A549 (cell line): ENCODE measurements at regions not wholly inside any gene's neighbourhood (a gene's known extent, or its start where the extent isn't known, plus 50 kb on each side); places are given as distances from the start of the nearest gene placed in this dataset.
A peak's percentile ranks its signal among the peaks of the same experiment; 100 is the strongest.

ENCODE experiments used
- ATAC-seq, 2 experiments: fragments of 200-7000 bp in 1 of 2; fragments of >200 bp in 1 of 2; cut with Nextera tagmentation in 1 of 2; cut with Tn5 transposase in 1 of 2; 3 replicates each; pipeline versions ENCODE4 v1.8.0 to v1.9.1; 2018 to 2020; ENCODE audit warnings: mild to moderate bottlenecking in 1 of 2, moderate library complexity in 1 of 2
- CTCF ChIA-PET: fragments of 300-600 bp; sonication (Branson Sonifier 250); formaldehyde crosslinking; extraction: SDS; loops from one replicate; lab custom pipeline; 2021; ENCODE audit warnings: antibody characterized with exemption, inconsistent platforms; lab: Yijun Ruan, JAX
- POLR2A ChIA-PET: fragments of 350-600 bp; formaldehyde crosslinking; extraction: SDS; loops from one replicate; lab custom pipeline; 2021; ENCODE audit warnings: antibody characterized with exemption, inconsistent platforms; lab: Yijun Ruan, JAX
- DNase-seq, 2 experiments: peaks; one replicate each; pipeline versions ENCODE4 v3.0.0 to v3.0.0-alpha.2; 2011 to 2016; ENCODE audit warnings: low read depth in 1 of 2, low spot score in 1 of 2
- FAIRE-seq: peaks from 2 replicates; lab custom pipeline; 2011; peaks lifted over from hg19 to GRCh38; lab: Jason Lieb, UNC
- H3K27ac ChIP-seq, 2 experiments: fragments of >200 bp; sonication (Bioruptor Twin); formaldehyde crosslinking; 3 replicates each; pipeline ENCODE4 v1.5.1; 2016 to 2017
- H3K4me1 ChIP-seq: fragments of >200 bp; sonication (Bioruptor Twin); formaldehyde crosslinking; 3 replicates; pipeline ENCODE4 v1.6.1; 2016
- H3K4me2 ChIP-seq: fragments of >200 bp; sonication (Bioruptor Twin); formaldehyde crosslinking; 3 replicates; pipeline ENCODE4 v1.6.1; 2016
- H3K4me3 ChIP-seq: fragments of >200 bp; sonication (Bioruptor Twin); formaldehyde crosslinking; 3 replicates; pipeline ENCODE4 v1.5.1; 2016
- H3K9me3 ChIP-seq: fragments of >200 bp; sonication (Bioruptor Twin); formaldehyde crosslinking; 3 replicates; pipeline ENCODE4 v1.6.1; 2016
- EHF ChIP-seq: fragments of 250-450 bp; sonication (Bioruptor Pico); IDR thresholded peaks from 2 replicates; pipeline ENCODE4 v1.5.0; 2020; ENCODE audit warnings: mild to moderate bottlenecking
- ESRRA ChIP-seq: fragments of 150-350 bp; IDR thresholded peaks from 2 replicates; pipeline ENCODE4 v1.6.1; 2014; ENCODE audit warnings: mild to moderate bottlenecking, low read length, borderline replicate concordance
- FOXS1 ChIP-seq: fragments of 250-450 bp; sonication (Bioruptor Pico); IDR thresholded peaks from 2 replicates; pipeline ENCODE4 v1.5.0; 2020; ENCODE audit warnings: mild to moderate bottlenecking, moderate library complexity
- GATA3 ChIP-seq: IDR thresholded peaks from 2 replicates; pipeline ENCODE4 v1.6.1; 2012; ENCODE audit warnings: borderline replicate concordance
- HDAC2 ChIP-seq: fragments of 200-600 bp; sonication (generic); IDR thresholded peaks from 2 replicates; pipeline ENCODE4 v1.6.1; 2016
- HEYL ChIP-seq: fragments of 250-450 bp; sonication (Bioruptor Pico); IDR thresholded peaks from 2 replicates; pipeline ENCODE4 v1.8.0; 2021; ENCODE audit warnings: mild to moderate bottlenecking, moderate library complexity
- KDM5A ChIP-seq: fragments of 200-600 bp; sonication (generic); IDR thresholded peaks from 2 replicates; pipeline ENCODE4 v1.6.1; 2016; ENCODE audit warnings: antibody characterized with exemption, mild to moderate bottlenecking
- MAFK ChIP-seq: fragments of 450-650 bp; IDR thresholded peaks from 2 replicates; pipeline ENCODE4 v1.6.1; 2014; ENCODE audit not compliant: partially characterized antibody
- MAZ ChIP-seq: fragments of 150-350 bp; IDR thresholded peaks from 2 replicates; pipeline ENCODE4 v1.6.1; 2014; ENCODE audit warnings: antibody characterized with exemption, low read depth, low read length, borderline replicate concordance
- NR3C1 ChIP-seq: fragments of >200 bp; sonication (Bioruptor Twin); formaldehyde crosslinking; IDR thresholded peaks from 3 replicates; pipeline ENCODE4 v1.6.1; 2017
- POLR2A ChIP-seq: IDR thresholded peaks from 2 replicates; pipeline ENCODE4 v1.6.1; 2012; ENCODE audit warnings: mild to moderate bottlenecking, low read length
- POLR2AphosphoS2 ChIP-seq: conservative IDR thresholded peaks from 2 replicates; pipeline ENCODE4 v1.6.1; 2012; ENCODE audit warnings: low read length, improper control_type of control experiment, inconsistent platforms
- RFX5 ChIP-seq: fragments of 450-650 bp; IDR thresholded peaks from 2 replicates; pipeline ENCODE4 v1.7.1; 2014; ENCODE audit warnings: antibody characterized with exemption, mild to moderate bottlenecking, moderate library complexity
- RNF2 ChIP-seq: fragments of 200-600 bp; sonication (generic); IDR thresholded peaks from 2 replicates; pipeline ENCODE4 v1.6.1; 2016; ENCODE audit warnings: low read depth, mild to moderate bottlenecking, antibody characterized with exemption, moderate library complexity, borderline replicate concordance
- ZC3H11A ChIP-seq: fragments of 450-650 bp; IDR thresholded peaks from 2 replicates; pipeline ENCODE4 v1.6.1; 2014; ENCODE audit warnings: antibody characterized with exemption, mild to moderate bottlenecking
- ZFP36 ChIP-seq: fragments of 450-650 bp; IDR thresholded peaks from 2 replicates; pipeline ENCODE4 v1.6.1; 2014; ENCODE audit warnings: borderline replicate concordance; ENCODE audit not compliant: partially characterized antibody
- WGBS: methylation state at CpG from one replicate; pipeline ENCODE4 v1.1.6; 2017; ENCODE audit errors: missing lambda C conversion rate; 5-methylcytosine and 5-hydroxymethylcytosine counted together
- TF ChIP-seq, protein P1 (sequence below): IDR thresholded peaks from 2 replicates; pipeline ENCODE4 v1.6.1; 2012; ENCODE audit warnings: low read depth, borderline replicate concordance
- TF ChIP-seq, protein P2 (sequence below): IDR thresholded peaks from 2 replicates; pipeline ENCODE4 v1.6.1; 2012
- TF ChIP-seq, protein P3 (sequence below): fragments of >200 bp; sonication (Bioruptor Twin); formaldehyde crosslinking; IDR thresholded peaks from 3 replicates; pipeline ENCODE4 v1.5.1; 2016
- TF ChIP-seq, protein P4 (sequence below): fragments of 250-450 bp; sonication (Bioruptor Pico); IDR thresholded peaks from 2 replicates; pipeline ENCODE4 v1.5.0; 2020; ENCODE audit warnings: low read depth, mild to moderate bottlenecking, moderate library complexity
- TF ChIP-seq, protein P5 (sequence below): fragments of >200 bp; sonication (Bioruptor Twin); formaldehyde crosslinking; IDR thresholded peaks from 2 replicates; pipeline ENCODE4 v1.6.1; 2016

DNA sequence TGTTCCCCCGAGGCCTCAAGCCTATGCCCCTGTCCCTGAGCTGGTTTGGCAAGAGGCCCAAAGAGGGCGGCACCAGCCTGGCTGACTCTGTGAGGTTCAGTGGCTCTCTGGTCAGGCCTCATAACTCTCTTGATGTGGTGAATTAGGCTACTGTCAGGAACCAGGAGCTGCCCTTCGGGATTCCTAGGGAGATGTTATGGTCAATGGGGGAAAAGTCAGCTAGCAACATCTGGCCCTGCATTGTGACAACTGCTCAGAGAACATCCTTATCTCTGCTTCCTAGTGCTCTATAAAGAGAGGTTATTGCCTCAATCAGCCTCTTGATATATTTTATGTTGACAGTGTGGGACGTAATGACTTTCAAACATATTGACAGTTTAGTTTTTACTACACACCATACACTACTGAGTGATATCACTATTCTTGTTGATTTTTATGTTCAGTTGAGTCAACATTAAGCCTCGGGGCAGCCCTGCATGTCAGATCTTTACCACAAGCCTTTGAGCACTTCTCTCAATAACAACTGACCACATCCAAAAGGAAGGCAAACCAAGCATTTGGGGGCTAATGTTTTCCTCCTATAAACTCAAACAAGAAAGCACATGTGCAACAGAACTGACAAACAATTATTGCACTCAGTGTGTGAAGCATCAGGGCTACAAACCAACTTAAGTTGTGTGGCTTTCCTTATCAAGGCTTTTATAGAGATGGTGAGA is 448.3 kb upstream of the SLC14A2 start:
- CTCF ChIA-PET: no interaction called here
- Histone ChIP-seq H3K9me3 (no peaks in the 10 kb centered on the region), H3K4me3 (no peak overlapping the region)
- ATAC-seq: peak; percentile 48 to 57; a peak in 5 of 6 replicates
- WGBS: 27% methylated on average over 4 of the region's 5 CpGs
- TF ChIP-seq, protein P1, sequence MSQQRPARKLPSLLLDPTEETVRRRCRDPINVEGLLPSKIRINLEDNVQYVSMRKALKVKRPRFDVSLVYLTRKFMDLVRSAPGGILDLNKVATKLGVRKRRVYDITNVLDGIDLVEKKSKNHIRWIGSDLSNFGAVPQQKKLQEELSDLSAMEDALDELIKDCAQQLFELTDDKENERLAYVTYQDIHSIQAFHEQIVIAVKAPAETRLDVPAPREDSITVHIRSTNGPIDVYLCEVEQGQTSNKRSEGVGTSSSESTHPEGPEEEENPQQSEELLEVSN: no peak
- TF ChIP-seq, protein P2, sequence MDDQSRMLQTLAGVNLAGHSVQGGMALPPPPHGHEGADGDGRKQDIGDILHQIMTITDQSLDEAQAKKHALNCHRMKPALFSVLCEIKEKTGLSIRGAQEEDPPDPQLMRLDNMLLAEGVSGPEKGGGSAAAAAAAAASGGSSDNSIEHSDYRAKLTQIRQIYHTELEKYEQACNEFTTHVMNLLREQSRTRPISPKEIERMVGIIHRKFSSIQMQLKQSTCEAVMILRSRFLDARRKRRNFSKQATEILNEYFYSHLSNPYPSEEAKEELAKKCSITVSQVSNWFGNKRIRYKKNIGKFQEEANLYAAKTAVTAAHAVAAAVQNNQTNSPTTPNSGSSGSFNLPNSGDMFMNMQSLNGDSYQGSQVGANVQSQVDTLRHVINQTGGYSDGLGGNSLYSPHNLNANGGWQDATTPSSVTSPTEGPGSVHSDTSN: no peak
- TF ChIP-seq, protein P3, sequence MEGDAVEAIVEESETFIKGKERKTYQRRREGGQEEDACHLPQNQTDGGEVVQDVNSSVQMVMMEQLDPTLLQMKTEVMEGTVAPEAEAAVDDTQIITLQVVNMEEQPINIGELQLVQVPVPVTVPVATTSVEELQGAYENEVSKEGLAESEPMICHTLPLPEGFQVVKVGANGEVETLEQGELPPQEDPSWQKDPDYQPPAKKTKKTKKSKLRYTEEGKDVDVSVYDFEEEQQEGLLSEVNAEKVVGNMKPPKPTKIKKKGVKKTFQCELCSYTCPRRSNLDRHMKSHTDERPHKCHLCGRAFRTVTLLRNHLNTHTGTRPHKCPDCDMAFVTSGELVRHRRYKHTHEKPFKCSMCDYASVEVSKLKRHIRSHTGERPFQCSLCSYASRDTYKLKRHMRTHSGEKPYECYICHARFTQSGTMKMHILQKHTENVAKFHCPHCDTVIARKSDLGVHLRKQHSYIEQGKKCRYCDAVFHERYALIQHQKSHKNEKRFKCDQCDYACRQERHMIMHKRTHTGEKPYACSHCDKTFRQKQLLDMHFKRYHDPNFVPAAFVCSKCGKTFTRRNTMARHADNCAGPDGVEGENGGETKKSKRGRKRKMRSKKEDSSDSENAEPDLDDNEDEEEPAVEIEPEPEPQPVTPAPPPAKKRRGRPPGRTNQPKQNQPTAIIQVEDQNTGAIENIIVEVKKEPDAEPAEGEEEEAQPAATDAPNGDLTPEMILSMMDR: no peak
- TF ChIP-seq POLR2A (no peak), MAZ (no peak), POLR2AphosphoS2 (no peak)
- TF ChIP-seq, all 56 proteins: peak for 0
- H3K27ac ChIP-seq: peak overlapping the region; percentile 35 to 61; a peak in 3 of 6 replicates
- peak overlapping the region; percentile 42 for H3K4me2 ChIP-seq
- FAIRE-seq (no peak), DNase-seq (no peak)
- peaks cover 34% of the 10 kb centered on the region for H3K4me1 ChIP-seq
- POLR2A ChIA-PET: no interaction called here

DNA sequence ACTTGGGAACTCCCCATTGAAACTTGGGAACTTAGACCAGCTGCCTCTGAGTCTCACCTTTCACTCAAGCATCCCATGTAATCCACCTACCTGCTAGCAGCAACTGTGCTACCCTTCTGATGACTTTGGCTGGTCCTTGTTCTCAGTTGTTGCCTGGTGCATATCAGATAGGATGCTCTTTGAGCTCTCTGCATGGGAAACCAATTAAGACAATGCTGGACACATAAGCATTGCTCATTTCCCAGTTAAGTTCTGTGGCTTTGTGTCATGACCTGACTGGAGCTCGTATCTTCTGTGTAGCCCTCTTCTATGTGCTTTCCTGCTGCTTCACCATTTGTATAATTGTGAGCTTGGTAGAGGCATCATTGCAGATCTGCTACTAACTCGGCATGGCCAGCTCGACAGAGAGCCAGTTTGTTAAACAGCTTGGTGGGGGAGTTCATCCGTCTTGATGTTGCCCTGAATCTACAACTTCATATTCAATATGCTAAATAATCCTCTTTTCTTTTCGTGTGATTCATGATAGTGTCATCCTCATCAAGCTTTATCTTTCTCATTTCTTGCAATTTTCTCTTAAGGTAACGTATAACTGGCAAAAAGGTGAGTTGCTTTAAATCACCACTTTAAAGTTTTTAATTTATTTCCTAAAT is 447.5 kb upstream of the SLC14A2 start:
- Histone ChIP-seq H3K4me3 (no peak overlapping the region), H3K4me2 (no peak overlapping the region), H3K4me1 (peaks cover 34% of the 10 kb centered on the region), H3K27ac (peak overlapping the region in 1 of 2 experiments; percentile 35; a peak in 1 of 6 replicates), H3K9me3 (no peaks in the 10 kb centered on the region)
- TF ChIP-seq KDM5A (no peak), ESRRA (no peak), FOXS1 (CRISPR knock-in tag) (no peak), NR3C1 (no peak), RFX5 (no peak), MAZ (no peak), ZC3H11A (no peak), POLR2A (no peak), HDAC2 (no peak), GATA3 (no peak), ZFP36 (no peak), RNF2 (no peak), HEYL (CRISPR knock-in tag) (no peak), MAFK (no peak), EHF (CRISPR knock-in tag) (no peak)
- TF ChIP-seq, protein P4, sequence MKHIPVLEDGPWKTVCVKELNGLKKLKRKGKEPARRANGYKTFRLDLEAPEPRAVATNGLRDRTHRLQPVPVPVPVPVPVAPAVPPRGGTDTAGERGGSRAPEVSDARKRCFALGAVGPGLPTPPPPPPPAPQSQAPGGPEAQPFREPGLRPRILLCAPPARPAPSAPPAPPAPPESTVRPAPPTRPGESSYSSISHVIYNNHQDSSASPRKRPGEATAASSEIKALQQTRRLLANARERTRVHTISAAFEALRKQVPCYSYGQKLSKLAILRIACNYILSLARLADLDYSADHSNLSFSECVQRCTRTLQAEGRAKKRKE: no peak
- TF ChIP-seq, protein P5, sequence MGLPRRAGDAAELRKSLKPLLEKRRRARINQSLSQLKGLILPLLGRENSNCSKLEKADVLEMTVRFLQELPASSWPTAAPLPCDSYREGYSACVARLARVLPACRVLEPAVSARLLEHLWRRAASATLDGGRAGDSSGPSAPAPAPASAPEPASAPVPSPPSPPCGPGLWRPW: no peak
- TF ChIP-seq, protein P3: no peak
- ChIA-PET POLR2A (no interaction called here), CTCF (no interaction called here)
- 56% methylated on average over 6 of the region's 6 CpGs for WGBS
- no peak for ATAC-seq
- no peak for DNase-seq
- FAIRE-seq: no peak
